GM19240 (cell line): ENCODE measurements at regions not wholly inside any gene's neighbourhood (a gene's known extent, or its start where the extent isn't known, plus 50 kb on each side); places are given as distances from the start of the nearest gene placed in this dataset.
"Not testable (repeated sequence)": the region's sequence is repeated elsewhere in the genome, so short reads cannot be mapped to it uniquely, and the experiment has no call there.

ENCODE experiments used
- DNase-seq: peaks from one replicate; pipeline ENCODE4 v3.0.0; 2011; ENCODE audit warnings: low spot score; ENCODE audit not compliant: insufficient read length

GRCh38 chr7:65453341-65454030, 79.8 kb downstream of the ZNF92 start:
- DNase-seq = no peak

- DNase-seq = no peak
Observed at GRCh38 chr7:65454469-65454868, 80.8 kb downstream of the ZNF92 start.

GRCh38 chr7:65455050-65455449, 81.4 kb downstream of the ZNF92 start:
- DNase-seq = not testable (repeated sequence)

GRCh38 chr7:65457705-65458104, 84.0 kb downstream of the ZNF92 start:
- no peak for DNase-seq

GRCh38 chr7:65459438-65459837, 85.8 kb downstream of the ZNF92 start:
- DNase-seq = no peak

- no peak for DNase-seq
Observed at GRCh38 chr7:65462148-65462716, 88.6 kb downstream of the ZNF92 start.

GRCh38 chr7:65463184-65463583, 89.5 kb downstream of the ZNF92 start:
- DNase-seq = no peak

GRCh38 chr7:65469919-65470558, 96.4 kb downstream of the ZNF92 start:
- not testable (repeated sequence) for DNase-seq

- no peak for DNase-seq
Observed at GRCh38 chr7:65471587-65471986, 97.9 kb downstream of the ZNF92 start.

- DNase-seq = no peak
Observed at GRCh38 chr7:65475040-65475726, 101.5 kb downstream of the ZNF92 start.

GRCh38 chr7:65475734-65476319, 102.2 kb downstream of the ZNF92 start:
- peak; percentile 3 for DNase-seq

- DNase-seq = no peak
Observed at GRCh38 chr7:65477326-65477725, 103.7 kb downstream of the ZNF92 start.

- no peak for DNase-seq
Observed at GRCh38 chr7:65489260-65489767, 115.7 kb downstream of the ZNF92 start.

GRCh38 chr7:65496697-65497096, 123.0 kb downstream of the ZNF92 start:
- DNase-seq = not testable (repeated sequence)

- no peak for DNase-seq
Observed at GRCh38 chr7:65503434-65504152, 129.9 kb downstream of the ZNF92 start.

GRCh38 chr7:65504504-65505319, 131.1 kb downstream of the ZNF92 start:
- DNase-seq = not testable (repeated sequence)

GRCh38 chr7:65505320-65505633, 131.6 kb downstream of the ZNF92 start:
- not testable (repeated sequence) for DNase-seq

- DNase-seq = not testable (repeated sequence)
Observed at GRCh38 chr7:65508581-65509367, 135.1 kb downstream of the ZNF92 start.
